ENCODE measurements at regions not wholly inside any gene's neighbourhood (a gene's known extent, or its start where the extent isn't known, plus 50 kb on each side); places are given as distances from the start of the nearest gene placed in this dataset.

GRCh38 chr2:156679820-156680219 is 243.6 kb downstream of the GPD2 start:
- TF ChIP-seq CTCF (conservative IDR thresholded peaks at IDR 0.05 in 1 of 2, IDR thresholded peaks at IDR 0.05 in 1 of 2; ENCODE audit: low read depth in 1 of 2, low read length in 2 of 2), result no peak
- no peak for TF ChIP-seq EZH2 (IDR thresholded peaks at IDR 0.05; ENCODE audit: low read length, missing control alignments)

All from fibroblast of lung (primary cell).